ENCODE measurements at regions not wholly inside any gene's neighbourhood (a gene's known extent, or its start where the extent isn't known, plus 50 kb on each side); places are given as distances from the start of the nearest gene placed in this dataset.

DNA sequence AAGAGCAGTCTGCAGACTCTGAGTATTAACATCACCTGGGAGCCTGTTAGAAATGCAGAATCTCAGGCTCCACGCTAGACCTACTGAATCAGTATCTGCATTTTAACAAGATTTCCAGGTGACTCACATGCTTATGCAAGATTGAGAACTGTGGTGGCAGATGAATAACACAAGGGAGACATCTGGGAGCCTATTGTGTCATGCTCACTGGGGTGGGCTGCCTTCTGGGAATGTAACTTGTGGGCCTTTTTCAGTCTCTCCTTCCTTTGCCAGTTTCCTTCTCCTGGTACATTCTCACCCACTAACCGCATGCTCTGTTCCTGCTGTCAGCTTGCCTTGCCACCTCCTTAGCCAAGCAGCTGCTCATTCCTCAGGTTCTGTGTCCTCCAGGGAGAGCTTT is 176.6 kb upstream of the C9orf72 start:
- intact Hi-C loops (cut with micrococcal nuclease), result no loop called here
- no peak overlapping the region for H3K4me3 ChIP-seq (replicated peaks in 1 of 2; ENCODE audit: low read depth in 1 of 2, low read length in 2 of 2)
- H3K9me2 ChIP-seq (ENCODE audit: insufficient read depth), result no peaks in the 10 kb centered on the region
- H3K9me3 ChIP-seq (ENCODE audit: control insufficient read depth in 1 of 2, insufficient read depth in 1 of 2, low read depth in 1 of 2, low read length in 2 of 2), result no peaks in the 10 kb centered on the region
- ATAC-seq, result no peak
- no peak overlapping the region for H3K9ac ChIP-seq (ENCODE audit: low read length)
- ChIA-PET CTCF (no interaction called here), POLR2A (no interaction called here), RAD21 (ENCODE audit: low non-redundant PET in 1 of 2, low total read pairs in 2 of 2, uncharacterized antibody in 2 of 2, unreplicated experiment in 2 of 2) (no interaction called here)
- H3K36me3 ChIP-seq (ENCODE audit: control insufficient read depth in 1 of 2, insufficient read depth in 2 of 2, low read length in 2 of 2), result no peaks in the 10 kb centered on the region
- no peaks in the 10 kb centered on the region for H3K27me3 ChIP-seq (ENCODE audit: insufficient read depth, low read length)
- H3K27ac ChIP-seq (ENCODE audit: low read depth, low read length), result no peak overlapping the region
- no peak for TF ChIP-seq CBX3 (IDR thresholded peaks at IDR 0.05; ENCODE audit: low read depth)
- TF ChIP-seq POLR2A (IDR thresholded peaks at IDR 0.05; ENCODE audit: borderline replicate concordance, extremely low read depth, insufficient read depth, insufficient read length), result no peak
- no peak for TF ChIP-seq ZFX (IDR thresholded peaks at IDR 0.05)
- TF ChIP-seq, protein P1, sequence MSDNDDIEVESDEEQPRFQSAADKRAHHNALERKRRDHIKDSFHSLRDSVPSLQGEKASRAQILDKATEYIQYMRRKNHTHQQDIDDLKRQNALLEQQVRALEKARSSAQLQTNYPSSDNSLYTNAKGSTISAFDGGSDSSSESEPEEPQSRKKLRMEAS (IDR thresholded peaks at IDR 0.05), result no peak
- TF ChIP-seq, protein P2, sequence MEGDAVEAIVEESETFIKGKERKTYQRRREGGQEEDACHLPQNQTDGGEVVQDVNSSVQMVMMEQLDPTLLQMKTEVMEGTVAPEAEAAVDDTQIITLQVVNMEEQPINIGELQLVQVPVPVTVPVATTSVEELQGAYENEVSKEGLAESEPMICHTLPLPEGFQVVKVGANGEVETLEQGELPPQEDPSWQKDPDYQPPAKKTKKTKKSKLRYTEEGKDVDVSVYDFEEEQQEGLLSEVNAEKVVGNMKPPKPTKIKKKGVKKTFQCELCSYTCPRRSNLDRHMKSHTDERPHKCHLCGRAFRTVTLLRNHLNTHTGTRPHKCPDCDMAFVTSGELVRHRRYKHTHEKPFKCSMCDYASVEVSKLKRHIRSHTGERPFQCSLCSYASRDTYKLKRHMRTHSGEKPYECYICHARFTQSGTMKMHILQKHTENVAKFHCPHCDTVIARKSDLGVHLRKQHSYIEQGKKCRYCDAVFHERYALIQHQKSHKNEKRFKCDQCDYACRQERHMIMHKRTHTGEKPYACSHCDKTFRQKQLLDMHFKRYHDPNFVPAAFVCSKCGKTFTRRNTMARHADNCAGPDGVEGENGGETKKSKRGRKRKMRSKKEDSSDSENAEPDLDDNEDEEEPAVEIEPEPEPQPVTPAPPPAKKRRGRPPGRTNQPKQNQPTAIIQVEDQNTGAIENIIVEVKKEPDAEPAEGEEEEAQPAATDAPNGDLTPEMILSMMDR (IDR thresholded peaks at IDR 0.05 in 2 of 3, conservative IDR thresholded peaks at IDR 0.05 in 1 of 3; ENCODE audit: borderline replicate concordance in 1 of 3, insufficient read depth in 1 of 3, low read depth in 2 of 3, low read length in 2 of 3), result no peak
- no peak for TF ChIP-seq EZH2 (IDR thresholded peaks at IDR 0.05)
- no peak for TF ChIP-seq JUND (IDR thresholded peaks at IDR 0.05)
- TF ChIP-seq ZNF274 (IDR thresholded peaks at IDR 0.05; ENCODE audit: low read depth, low read length), result no peak
- TF ChIP-seq, protein P3, sequence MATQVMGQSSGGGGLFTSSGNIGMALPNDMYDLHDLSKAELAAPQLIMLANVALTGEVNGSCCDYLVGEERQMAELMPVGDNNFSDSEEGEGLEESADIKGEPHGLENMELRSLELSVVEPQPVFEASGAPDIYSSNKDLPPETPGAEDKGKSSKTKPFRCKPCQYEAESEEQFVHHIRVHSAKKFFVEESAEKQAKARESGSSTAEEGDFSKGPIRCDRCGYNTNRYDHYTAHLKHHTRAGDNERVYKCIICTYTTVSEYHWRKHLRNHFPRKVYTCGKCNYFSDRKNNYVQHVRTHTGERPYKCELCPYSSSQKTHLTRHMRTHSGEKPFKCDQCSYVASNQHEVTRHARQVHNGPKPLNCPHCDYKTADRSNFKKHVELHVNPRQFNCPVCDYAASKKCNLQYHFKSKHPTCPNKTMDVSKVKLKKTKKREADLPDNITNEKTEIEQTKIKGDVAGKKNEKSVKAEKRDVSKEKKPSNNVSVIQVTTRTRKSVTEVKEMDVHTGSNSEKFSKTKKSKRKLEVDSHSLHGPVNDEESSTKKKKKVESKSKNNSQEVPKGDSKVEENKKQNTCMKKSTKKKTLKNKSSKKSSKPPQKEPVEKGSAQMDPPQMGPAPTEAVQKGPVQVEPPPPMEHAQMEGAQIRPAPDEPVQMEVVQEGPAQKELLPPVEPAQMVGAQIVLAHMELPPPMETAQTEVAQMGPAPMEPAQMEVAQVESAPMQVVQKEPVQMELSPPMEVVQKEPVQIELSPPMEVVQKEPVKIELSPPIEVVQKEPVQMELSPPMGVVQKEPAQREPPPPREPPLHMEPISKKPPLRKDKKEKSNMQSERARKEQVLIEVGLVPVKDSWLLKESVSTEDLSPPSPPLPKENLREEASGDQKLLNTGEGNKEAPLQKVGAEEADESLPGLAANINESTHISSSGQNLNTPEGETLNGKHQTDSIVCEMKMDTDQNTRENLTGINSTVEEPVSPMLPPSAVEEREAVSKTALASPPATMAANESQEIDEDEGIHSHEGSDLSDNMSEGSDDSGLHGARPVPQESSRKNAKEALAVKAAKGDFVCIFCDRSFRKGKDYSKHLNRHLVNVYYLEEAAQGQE (IDR thresholded peaks at IDR 0.05; ENCODE audit: low read depth), result no peak
- no peak for TF ChIP-seq ELF1 (IDR thresholded peaks at IDR 0.05; ENCODE audit: borderline replicate concordance, low read depth)
- no peak for TF ChIP-seq YY1 (IDR thresholded peaks at IDR 0.05; ENCODE audit: extremely low read depth, insufficient replicate concordance, low read depth, low read length)
- TF ChIP-seq EZH2phosphoT487 (IDR thresholded peaks at IDR 0.05; ENCODE audit: borderline replicate concordance), result no peak
- TF ChIP-seq FOSL1 (IDR thresholded peaks at IDR 0.05; ENCODE audit: low read depth), result no peak
- TF ChIP-seq EGR1 (IDR thresholded peaks at IDR 0.05; ENCODE audit: low read depth), result no peak
- no peaks in the 10 kb centered on the region for H3K79me2 ChIP-seq (ENCODE audit: insufficient read depth, low read length)
- DNase-seq (ENCODE audit: low read depth, low spot score), result no peak
- no TSS peak for BruUV-seq (replicated peaks)
- H3K4me1 ChIP-seq (ENCODE audit: control insufficient read depth in 1 of 2, insufficient read depth in 2 of 2, low read length in 2 of 2), result no peaks in the 10 kb centered on the region
- no peaks in the 10 kb centered on the region for H4K20me1 ChIP-seq (ENCODE audit: insufficient read depth)
- no peak overlapping the region for H3K4me2 ChIP-seq (ENCODE audit: low read length)
- H2AFZ ChIP-seq (ENCODE audit: low read depth, low read length, poor library complexity, severe bottlenecking), result no peak overlapping the region
